ENCODE measurements at regions not wholly inside any gene's neighbourhood (a gene's known extent, or its start where the extent isn't known, plus 50 kb on each side); places are given as distances from the start of the nearest gene placed in this dataset.

GRCh38 chr16:54453871-54454270 is 167.3 kb upstream of the IRX3 start:
- POLR2A ChIA-PET, result no interaction called here
- no peak for TF ChIP-seq CTCF (IDR thresholded peaks at IDR 0.05; ENCODE audit: control extremely low read depth, extremely low read depth, low read depth, missing control alignments)
- no peak for DNase-seq (ENCODE audit: extremely low spot score)
- CTCF ChIA-PET, result interaction anchor here (1.2 kb wide), 1 partner anchor 12 kb away, joined by 3 read pairs; no protein-coding TSS in a partner anchor

GRCh38 chr16:54447576-54448440 is 161.2 kb upstream of the IRX3 start:
- ChIA-PET CTCF (interaction anchor here (1.5 kb wide), 1 partner anchor 9 kb away, joined by 4 read pairs; no protein-coding TSS in a partner anchor), POLR2A (no interaction called here)
- no peak for TF ChIP-seq CTCF (IDR thresholded peaks at IDR 0.05; ENCODE audit: control extremely low read depth, extremely low read depth, low read depth, missing control alignments)
- no peak for DNase-seq (ENCODE audit: extremely low spot score)

- TF ChIP-seq CTCF (IDR thresholded peaks at IDR 0.05; ENCODE audit: control extremely low read depth, extremely low read depth, low read depth, missing control alignments), result no peak
- ChIA-PET POLR2A (no interaction called here), CTCF (no interaction called here)
- DNase-seq (ENCODE audit: extremely low spot score), result no peak
These were observed 160.1 kb upstream of the IRX3 start for GRCh38 chr16:54446639-54447038.

GRCh38 chr16:54444851-54445458 is 158.4 kb upstream of the IRX3 start:
- TF ChIP-seq CTCF (IDR thresholded peaks at IDR 0.05; ENCODE audit: control extremely low read depth, extremely low read depth, low read depth, missing control alignments), result no peak
- ChIA-PET CTCF (no interaction called here), POLR2A (no interaction called here)
- DNase-seq (ENCODE audit: extremely low spot score), result no peak

- ChIA-PET CTCF (interaction anchor here (1.4 kb wide), 1 partner anchor 24 kb away, joined by 4 read pairs; no protein-coding TSS in a partner anchor), POLR2A (no interaction called here)
- no peak for DNase-seq (ENCODE audit: extremely low spot score)
- TF ChIP-seq CTCF (IDR thresholded peaks at IDR 0.05; ENCODE audit: control extremely low read depth, extremely low read depth, low read depth, missing control alignments), result no peak
These were observed 157.3 kb upstream of the IRX3 start for GRCh38 chr16:54443839-54444238.

- TF ChIP-seq CTCF (IDR thresholded peaks at IDR 0.05; ENCODE audit: control extremely low read depth, extremely low read depth, low read depth, missing control alignments), result no peak
- DNase-seq (ENCODE audit: extremely low spot score), result no peak
- CTCF ChIA-PET, result interaction anchor here (1.4 kb wide), 1 partner anchor 24 kb away, joined by 4 read pairs; no protein-coding TSS in a partner anchor
- POLR2A ChIA-PET, result no interaction called here
These were observed 156.8 kb upstream of the IRX3 start for GRCh38 chr16:54443352-54443751.

All from GM10248 (cell line).